ENCODE measurements at regions not wholly inside any gene's neighbourhood (a gene's known extent, or its start where the extent isn't known, plus 50 kb on each side); places are given as distances from the start of the nearest gene placed in this dataset.

DNA sequence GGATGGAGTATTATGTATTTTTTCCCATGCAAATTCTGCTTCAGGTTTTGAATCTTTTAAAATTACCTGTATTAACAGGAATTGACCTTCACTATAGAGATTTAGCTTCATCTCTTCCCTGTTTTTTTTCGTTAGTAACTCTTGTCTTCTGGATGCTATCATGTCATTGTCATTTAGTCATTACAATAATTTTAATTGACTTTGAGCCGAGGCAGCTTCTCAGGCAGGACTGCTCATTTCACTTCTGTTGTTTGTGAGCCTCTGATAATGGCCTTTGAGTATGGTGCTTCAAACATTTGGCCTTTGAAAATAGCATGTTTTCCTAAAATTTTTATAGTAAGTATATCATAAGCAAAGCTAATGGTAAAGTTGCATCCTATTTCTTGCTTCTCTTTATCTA is 375.1 kb upstream of the MMS22L start:
- in situ Hi-C loops (cut with MboI; ENCODE audit: low pct_unique_long_range_greater_than_20kb, low sequenced_read_pairs): no loop called here

DNA sequence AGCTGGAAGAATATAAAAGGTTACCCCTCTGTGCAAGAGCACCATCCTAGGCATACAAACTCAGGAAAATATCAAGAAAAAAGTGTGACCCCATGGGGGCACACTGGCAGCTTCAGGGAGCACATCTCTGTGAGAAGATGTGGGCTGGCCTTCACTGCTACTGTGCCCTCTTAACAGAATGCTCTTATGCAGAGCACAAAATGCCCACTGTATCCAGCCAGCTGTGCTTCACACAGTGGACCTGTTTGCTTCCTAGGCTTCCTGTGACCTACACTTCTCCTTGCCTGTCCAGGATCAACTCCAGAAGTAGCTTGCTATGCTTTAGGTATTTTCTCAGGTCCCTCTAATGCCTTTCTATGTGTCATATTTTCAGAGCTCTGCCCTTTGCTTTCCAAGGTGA is 380.2 kb upstream of the MMS22L start:
- no peak for DNase-seq

More for the DNA sequence above, 375.1 kb upstream of the MMS22L start:
- DNase-seq: no peak

DNA sequence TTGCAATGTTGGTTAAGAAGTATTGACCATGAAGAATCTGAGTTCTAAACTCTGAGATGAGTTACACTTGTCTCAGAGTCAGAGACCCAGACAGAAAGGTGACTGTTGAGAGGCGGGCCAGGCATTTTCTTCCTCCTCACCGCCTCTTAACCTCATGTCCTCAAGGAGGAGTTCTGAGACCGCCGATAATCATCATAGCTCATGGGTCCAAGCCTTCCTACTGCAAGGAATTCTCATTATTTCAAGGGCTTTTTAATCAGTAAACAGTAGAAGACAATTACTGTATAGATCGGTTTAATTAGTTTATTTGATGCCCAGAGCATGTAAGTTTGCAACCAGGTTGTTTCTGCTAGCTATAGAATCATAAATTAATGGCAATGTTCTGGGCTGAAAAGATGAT is 382.4 kb upstream of the MMS22L start:
- in situ Hi-C loops (cut with MboI; ENCODE audit: low pct_unique_long_range_greater_than_20kb, low sequenced_read_pairs): no loop called here

More for the DNA sequence above, 380.2 kb upstream of the MMS22L start:
- in situ Hi-C loops (cut with MboI; ENCODE audit: low pct_unique_long_range_greater_than_20kb, low sequenced_read_pairs): no loop called here

DNA sequence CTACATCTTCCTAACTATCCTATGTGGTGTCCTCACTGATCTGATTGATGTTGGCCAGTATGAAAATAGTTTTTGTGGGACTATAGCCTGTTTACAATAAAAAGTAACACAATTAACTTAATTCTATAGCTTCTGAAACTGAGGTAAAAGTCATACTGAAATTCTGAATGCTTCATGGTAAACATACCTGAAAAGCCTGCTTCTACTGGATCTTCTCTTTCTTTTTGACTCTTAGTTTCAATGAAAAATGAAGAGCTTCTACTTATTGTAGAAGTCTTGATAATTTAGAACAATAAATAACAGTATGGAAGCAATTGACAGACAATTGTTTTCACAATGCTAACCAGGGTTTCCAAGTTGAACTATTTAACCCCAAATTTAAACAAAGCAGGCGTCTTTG is 383.9 kb upstream of the MMS22L start:
- in situ Hi-C loops (cut with MboI; ENCODE audit: low pct_unique_long_range_greater_than_20kb, low sequenced_read_pairs): no loop called here
- DNase-seq: no peak

More for the DNA sequence above, 382.4 kb upstream of the MMS22L start:
- no peak for DNase-seq

DNA sequence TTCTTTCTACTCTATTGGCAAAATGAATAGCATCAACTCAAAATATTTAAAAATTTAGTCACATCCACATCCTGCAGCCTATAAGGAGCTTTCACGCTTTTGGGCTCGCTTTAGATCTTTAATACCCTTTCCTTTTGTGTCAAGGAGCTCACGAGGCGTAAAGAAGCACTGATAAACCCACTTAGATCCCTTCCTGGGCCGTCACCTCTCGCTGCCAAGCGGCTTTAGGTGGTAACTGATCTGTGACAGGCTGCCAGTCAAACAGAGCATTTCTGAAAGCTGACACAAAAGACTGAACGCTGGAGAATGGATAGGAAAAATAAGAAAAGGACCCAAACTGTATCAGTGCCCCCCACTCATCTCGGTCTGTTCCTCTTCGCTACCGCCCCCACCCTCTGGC is 385.7 kb upstream of the MMS22L start:
- in situ Hi-C loops (cut with MboI; ENCODE audit: low pct_unique_long_range_greater_than_20kb, low sequenced_read_pairs): no loop called here
- no peak for DNase-seq

DNA sequence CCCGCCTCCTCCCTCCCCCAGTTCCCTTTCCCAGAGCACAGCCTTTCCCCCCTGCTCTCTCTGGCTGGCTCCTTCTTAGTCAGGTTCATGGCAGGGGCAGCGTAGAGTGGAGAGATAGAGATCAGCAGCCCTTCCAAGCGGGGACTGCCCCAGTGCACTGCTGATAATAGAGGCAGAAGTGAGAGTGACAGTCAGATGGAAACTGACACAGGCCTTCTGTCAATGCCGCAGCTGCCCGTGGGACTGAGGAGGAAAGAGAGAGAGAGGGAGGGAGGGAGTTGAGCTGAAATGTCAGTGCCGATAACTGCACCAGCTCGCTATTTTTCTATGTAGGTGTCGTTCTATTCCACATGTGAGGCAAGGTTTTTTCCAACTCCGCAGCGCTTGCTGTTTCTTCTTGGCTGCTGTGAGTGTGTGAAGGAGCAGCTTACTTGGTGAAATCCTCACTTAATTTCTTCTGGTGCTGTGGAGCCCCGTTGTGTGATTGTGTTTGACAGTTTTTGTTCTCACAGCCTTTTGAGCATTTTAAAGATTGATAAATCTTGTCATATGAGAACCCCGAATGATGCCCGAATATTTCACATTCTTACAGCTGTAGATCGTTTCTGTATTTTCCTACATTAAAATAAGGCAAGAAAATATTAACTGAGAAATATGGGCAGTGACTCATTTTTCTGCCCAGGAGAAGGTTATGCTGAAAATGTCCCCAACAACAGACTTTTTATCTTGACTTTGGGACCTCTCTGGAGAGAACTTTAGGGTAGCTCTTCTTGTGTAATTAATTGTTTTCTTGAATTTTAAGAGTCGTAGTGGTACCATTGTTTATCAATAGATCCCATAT is 386.4 kb upstream of the MMS22L start:
- DNase-seq: peak; percentile 1
- in situ Hi-C loops (cut with MboI; ENCODE audit: low pct_unique_long_range_greater_than_20kb, low sequenced_read_pairs): no loop called here

DNA sequence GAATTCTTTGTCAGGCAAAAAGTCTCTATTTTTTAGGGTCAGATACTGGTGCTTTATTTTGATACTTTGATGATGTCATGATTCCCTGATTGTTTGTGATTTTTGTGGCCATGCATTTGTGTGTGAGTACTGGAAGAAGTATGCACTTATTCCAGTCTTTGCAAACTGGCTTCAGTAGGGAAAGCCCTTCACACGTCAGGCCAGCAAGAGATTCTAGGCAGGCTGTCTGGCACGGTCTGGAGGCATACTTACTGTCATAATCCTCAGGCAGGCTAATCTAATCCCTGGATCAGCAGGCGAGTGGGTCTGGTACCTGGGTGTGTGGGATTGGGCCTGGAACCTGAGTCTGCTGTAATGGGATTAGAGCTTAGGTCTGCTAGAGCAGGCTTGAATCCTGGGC is 391.8 kb upstream of the MMS22L start:
- in situ Hi-C loops (cut with MboI; ENCODE audit: low pct_unique_long_range_greater_than_20kb, low sequenced_read_pairs): no loop called here

DNA sequence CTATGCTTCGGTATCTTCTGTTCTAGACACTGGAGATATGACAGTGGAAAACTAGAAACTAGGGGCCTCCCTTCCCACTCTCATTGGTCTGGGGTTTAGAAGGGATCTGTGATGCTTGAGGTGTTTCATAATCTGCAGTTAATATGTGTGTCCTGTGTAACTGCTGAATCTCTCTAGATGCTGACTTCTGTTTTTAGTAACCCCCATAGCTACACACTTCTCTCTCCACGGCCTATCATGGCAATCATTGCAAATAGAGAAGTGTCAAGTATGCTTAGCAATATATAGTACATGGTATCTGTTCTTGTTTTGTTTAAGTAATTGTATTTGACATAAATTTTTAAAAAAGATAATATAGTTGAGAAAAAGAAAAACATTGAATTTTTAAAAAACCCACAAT is 394.6 kb upstream of the MMS22L start:
- DNase-seq: no peak
- in situ Hi-C loops (cut with MboI; ENCODE audit: low pct_unique_long_range_greater_than_20kb, low sequenced_read_pairs): no loop called here

More for the DNA sequence above, 391.8 kb upstream of the MMS22L start:
- no peak for DNase-seq

DNA sequence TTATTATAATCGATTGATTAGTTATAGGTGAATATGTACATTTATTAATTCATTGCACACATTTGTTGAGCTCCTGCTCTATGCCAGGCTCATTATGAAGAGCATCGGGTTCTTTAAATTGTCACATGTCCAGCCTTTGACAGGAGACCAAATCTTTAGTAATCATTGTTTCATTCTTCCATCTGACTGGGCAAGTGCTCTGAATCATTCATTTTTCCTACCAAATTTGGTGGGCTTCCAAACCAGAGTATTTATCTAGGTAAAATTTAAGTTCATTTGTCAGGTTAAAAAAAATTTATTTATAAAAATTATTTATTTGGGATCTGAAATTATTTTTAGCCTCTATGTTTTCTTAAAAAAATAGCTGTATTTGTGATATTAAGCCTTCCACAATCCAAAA is 404.9 kb upstream of the MMS22L start:
- DNase-seq: no peak
- in situ Hi-C loops (cut with MboI; ENCODE audit: low pct_unique_long_range_greater_than_20kb, low sequenced_read_pairs): no loop called here

DNA sequence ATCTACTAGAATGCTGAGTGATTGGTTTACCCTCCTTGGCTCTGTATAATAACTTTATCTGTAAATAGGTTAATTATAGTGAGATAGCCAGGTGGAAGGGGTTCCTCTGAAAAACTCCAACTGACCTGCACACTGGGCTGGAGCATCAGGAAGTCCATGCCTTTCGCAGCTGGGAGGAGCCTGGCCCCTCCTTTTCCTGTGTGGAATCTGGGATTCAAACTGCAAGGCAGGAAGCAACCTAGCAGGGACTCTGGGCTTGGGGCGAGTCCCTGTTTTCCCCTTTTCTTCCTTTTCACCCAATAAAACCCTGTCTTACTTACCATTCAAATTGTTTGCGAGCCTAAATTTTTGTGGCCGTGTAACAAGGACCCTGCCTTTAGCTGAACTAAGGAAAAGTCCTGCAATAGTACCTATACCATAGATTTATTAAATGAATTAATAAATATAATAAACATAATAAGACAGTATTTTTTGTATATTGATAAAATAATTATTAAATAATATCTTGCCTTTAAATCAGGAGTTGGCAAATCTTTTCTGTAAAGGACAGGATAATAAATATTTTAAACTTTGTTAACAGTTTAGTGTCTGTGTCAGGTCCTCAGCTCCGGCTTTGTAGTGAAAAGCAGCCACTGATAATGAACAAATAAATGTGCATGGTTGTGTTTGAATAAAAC is 406.2 kb upstream of the MMS22L start:
- no peak for DNase-seq
- in situ Hi-C loops (cut with MboI; ENCODE audit: low pct_unique_long_range_greater_than_20kb, low sequenced_read_pairs): no loop called here

DNA sequence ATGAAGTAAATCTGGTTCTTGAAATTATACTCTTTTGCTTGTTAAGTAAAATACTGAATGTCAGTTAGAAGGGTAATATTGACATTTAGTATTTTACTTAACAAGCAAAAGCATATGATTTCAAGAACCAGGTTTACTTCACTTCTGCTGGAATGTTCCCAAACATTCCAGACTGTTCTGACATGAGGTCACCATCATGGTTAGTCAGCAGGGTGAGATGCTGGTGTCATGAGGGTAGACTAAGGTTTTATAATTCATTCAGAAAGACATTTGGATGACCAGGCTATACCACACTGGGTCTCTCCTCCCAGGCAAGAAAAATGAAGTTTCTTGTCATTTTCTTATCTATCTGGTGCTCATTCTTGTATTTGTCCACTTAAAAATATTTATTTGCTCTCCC is 414.4 kb upstream of the MMS22L start:
- in situ Hi-C loops (cut with MboI; ENCODE audit: low pct_unique_long_range_greater_than_20kb, low sequenced_read_pairs): no loop called here
- no peak for DNase-seq

DNA sequence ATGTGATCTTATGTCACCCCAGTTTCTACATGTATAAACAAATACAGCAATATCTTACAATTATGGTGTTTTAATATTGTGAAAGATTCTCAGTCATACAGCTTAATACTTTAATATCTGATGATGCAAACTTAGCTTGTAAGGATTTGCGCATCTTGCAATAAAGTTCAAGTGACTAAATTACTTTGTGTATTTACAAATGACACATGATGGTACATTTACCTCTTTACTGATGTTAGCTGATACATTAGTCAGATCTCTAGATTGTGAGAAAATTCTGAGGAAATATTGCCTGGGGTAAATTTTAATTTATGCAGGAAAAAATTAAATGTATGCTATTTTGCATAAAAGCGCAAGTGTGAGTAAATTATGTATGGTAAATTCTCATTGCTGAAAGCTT is 418.8 kb upstream of the MMS22L start:
- in situ Hi-C loops (cut with MboI; ENCODE audit: low pct_unique_long_range_greater_than_20kb, low sequenced_read_pairs): no loop called here

DNA sequence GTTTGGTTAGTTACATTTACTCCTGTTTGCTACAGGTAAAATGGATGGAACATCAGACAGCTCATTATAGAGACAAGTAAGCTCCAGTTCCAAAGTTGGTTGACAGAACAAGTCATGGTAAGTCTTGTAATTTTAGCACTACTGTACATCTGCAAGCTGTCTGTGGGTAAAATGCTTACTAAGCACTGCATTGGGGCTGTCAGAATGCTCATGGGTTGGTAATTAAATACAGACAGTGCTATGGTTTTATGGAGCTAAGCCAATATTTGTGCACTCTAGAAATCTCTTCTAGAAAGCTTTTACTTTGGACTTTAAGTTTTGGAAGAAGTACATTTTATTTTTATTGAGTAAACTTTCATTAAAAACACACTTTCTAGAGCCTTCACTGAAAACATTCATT is 419.2 kb upstream of the MMS22L start:
- DNase-seq: no peak
- in situ Hi-C loops (cut with MboI; ENCODE audit: low pct_unique_long_range_greater_than_20kb, low sequenced_read_pairs): no loop called here

More for the DNA sequence above, 418.8 kb upstream of the MMS22L start:
- no peak for DNase-seq

DNA sequence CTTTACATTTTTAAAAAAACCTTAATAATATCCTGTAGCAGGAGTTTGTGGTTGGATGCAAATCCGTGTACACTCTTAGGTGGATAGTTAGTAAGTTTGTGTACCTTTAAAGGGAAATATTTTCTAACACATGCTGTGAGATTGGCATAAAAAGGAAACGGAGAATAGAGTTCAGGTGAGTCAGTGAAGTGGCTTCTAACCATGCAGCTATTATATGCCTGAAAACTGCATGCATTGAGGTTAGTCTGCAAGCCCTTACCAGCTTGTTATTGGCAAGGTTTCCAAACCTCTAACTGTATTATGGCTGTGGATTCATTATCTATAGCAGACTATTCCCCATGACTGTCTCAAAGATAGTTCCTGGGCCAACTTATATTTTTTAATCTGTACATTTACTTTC is 420.6 kb upstream of the MMS22L start:
- DNase-seq: no peak
- in situ Hi-C loops (cut with MboI; ENCODE audit: low pct_unique_long_range_greater_than_20kb, low sequenced_read_pairs): no loop called here

DNA sequence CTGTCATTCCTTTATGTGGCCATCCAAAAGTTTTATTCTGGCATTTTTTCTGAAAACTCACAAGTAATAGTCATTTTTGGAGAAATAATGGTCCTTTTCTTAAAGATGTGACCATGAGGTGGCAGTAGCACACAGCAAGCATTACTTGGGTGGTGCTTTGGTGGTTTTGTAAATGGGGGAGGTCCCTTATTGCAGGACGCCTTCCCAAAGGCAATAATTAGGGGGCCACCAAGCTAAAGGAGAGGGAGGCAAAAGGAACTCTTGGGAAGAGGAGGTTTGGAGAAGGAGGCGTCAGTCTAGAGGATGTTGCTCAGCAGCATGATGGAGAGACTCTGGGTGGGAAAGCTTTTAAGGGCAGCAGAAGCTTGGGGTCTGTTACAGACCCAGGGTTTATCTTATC is 422.6 kb upstream of the MMS22L start:
- in situ Hi-C loops (cut with MboI; ENCODE audit: low pct_unique_long_range_greater_than_20kb, low sequenced_read_pairs): no loop called here
- peak; percentile 7 for DNase-seq

DNA sequence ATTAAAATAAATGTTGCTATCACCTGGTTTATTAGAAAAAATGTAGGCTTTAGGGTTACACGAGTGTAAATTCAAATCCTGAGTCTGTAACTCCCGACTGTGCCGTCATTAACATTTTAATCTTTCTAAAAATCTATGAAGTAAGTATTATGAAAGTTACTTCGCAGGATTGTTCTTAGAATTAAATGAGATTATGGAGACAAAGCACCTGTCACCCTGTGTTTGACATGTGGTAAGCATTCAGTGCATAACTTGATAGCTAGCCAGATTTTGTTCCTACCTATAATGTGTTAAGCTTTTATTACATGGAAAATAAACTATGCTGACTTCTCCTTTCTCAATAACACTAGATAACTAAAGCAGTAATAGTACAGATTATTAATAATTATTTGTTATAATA is 429.7 kb upstream of the MMS22L start:
- in situ Hi-C loops (cut with MboI; ENCODE audit: low pct_unique_long_range_greater_than_20kb, low sequenced_read_pairs): no loop called here
- DNase-seq: no peak

DNA sequence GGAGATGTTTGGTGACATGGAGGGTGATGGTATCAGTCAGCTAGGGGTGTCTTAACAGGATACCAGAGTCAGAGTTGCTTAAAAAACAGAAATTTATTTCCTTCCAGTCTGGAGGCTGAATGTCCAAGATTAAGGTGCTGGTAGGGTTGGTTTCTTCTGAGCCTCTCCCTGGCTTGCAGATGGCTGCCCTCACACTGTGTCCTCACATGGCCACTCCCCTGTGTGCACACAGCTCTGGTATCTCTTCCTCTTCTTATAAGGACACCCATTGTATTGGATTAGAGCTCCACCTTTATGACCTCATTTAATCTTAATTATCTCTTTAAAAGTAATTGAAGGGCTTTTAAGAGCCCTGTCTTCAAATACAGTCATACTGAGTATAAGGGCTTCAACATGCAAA is 431.8 kb upstream of the MMS22L start:
- in situ Hi-C loops (cut with MboI; ENCODE audit: low pct_unique_long_range_greater_than_20kb, low sequenced_read_pairs): no loop called here
- no peak for DNase-seq

DNA sequence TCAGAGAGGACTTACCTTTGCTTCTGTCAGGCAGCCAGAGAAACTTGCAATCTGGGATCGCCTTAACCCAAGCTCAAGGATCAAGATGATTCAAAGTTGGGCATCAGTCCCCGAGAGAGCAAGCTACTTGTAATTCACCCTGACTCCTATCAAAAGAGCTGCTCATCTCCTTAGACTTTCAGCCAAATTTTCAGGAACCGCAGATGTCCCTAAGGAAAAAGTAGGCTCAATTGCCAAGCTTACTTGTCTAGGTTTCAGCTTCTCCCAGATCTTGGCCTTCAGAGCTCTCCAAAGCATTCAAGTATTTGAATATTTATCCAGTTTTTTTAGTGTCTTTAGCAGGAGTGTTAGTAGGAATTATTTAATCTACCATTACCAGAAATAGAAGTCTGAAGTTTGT is 434.1 kb upstream of the MMS22L start:
- in situ Hi-C loops (cut with MboI; ENCODE audit: low pct_unique_long_range_greater_than_20kb, low sequenced_read_pairs): no loop called here
- DNase-seq: no peak

DNA sequence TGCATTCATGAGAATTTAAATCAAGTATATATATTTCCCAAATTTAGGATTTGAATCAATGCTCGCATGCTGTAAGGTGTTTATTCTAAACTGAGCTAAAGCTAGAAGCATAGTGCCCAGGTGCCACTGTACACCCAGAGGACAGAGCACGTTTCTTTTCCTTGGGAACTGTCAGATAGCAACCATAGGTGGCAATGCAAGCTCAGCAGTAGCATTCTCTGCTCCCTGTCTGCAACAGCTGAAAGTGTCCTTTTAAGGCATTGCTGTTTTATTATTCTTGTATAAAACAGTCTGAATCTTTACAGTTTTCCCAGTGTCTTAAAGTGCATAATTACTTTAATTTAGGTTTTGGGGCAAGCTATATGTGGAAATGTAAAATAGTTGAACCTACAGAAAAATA is 443.4 kb upstream of the MMS22L start:
- DNase-seq: no peak

DNA sequence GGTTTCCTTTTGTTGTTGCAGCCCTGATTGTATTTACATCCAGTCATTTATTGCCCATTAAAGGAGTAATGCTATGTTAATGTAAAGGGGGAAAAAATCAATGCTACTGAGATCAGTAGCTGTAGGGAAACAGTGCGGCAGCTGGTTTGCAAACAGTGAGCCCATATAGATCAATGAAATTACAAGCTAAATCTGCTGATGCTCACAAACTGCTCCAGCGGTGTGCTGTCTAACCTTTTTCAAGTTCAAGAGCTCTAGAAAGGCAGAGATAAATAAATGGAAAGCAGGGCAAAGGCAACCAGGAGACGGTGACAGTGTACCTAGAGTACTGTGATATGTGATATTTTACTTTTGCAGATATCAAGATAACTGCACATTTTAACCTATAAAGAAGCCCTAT is 449.0 kb upstream of the MMS22L start:
- in situ Hi-C loops (cut with MboI; ENCODE audit: low pct_unique_long_range_greater_than_20kb, low sequenced_read_pairs): no loop called here
- no peak for DNase-seq

More for the DNA sequence above, 443.4 kb upstream of the MMS22L start:
- in situ Hi-C loops (cut with MboI; ENCODE audit: low pct_unique_long_range_greater_than_20kb, low sequenced_read_pairs): no loop called here

DNA sequence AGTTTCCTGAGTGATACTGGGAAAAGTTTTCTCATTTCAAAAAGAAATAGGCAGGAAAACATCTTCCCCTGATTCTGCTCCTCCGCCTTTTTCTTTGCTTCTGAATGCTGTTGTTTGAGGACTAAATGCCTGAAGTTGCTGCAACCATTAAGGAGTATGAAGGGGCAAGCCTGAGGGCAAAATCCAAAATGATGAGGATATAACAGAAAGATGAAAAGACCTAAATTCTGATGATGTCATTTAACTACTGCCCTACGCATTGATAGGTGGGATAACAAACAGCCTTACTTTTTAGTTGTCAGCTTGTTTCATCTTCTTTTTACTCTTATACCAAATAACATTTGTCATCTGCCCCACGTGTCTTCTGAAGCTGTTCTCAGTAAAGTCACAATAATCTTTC is 474.6 kb upstream of the MMS22L start:
- DNase-seq: no peak
- in situ Hi-C loops (cut with MboI; ENCODE audit: low pct_unique_long_range_greater_than_20kb, low sequenced_read_pairs): no loop called here
